Tibial nerve (tissue), 4 donors: ENCODE measurements at regions not wholly inside any gene's neighbourhood (a gene's known extent, or its start where the extent isn't known, plus 50 kb on each side); places are given as distances from the start of the nearest gene placed in this dataset.
"Not testable (repeated sequence)": the region's sequence is repeated elsewhere in the genome, so short reads cannot be mapped to it uniquely, and the experiment has no call there.

Experiments used
- EP300 ChIP-seq, 2 donors: sonication (generic); formaldehyde crosslinking; IDR thresholded peaks; one replicate each; pipeline ENCODE4 v1.6.1; 2017; ENCODE audit warnings: antibody characterized with exemption in 2 of 2, mild to moderate bottlenecking in 1 of 2
- POLR2A ChIP-seq, 2 donors: fragments of 450-650 bp; IDR thresholded peaks; one replicate each; pipeline ENCODE4 v1.6.1; 2017; ENCODE audit warnings: antibody characterized with exemption in 2 of 2, mild to moderate bottlenecking in 2 of 2, moderate library complexity in 2 of 2
- TF ChIP-seq, protein P1 (sequence below), 5 experiments: fragments of 200-600 bp in 3 of 5; fragments of 450-650 bp in 2 of 5; sonication (generic) in 3 of 5; IDR thresholded peaks; one replicate each; pipeline ENCODE4 v1.5.1; 2016 to 2019; ENCODE audit warnings: antibody characterized with exemption in 5 of 5, mild to moderate bottlenecking in 3 of 5, moderate library complexity in 2 of 5

DNA sequence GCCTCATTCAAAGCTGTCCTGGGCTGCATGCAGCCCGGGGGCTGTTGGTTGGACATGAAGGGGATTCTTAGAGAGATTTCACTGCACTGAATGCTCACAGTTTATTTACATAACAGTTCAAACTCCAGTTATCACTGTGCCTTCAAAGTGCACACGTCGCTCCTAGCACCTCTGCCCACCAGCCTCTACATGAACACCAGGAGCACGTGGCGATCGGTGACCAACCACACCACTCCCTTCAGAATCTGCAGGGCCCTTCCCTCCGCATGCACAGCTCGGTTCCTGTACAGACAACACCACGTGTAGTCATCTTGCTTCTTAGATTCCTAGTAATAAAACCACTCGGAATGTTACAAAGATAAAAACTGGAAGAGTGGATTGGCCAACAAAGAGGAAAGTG, 72.9 kb upstream of the GOLGA6L6 start:
- not testable (repeated sequence) for TF ChIP-seq EP300, POLR2A (IDR thresholded peaks at IDR 0.05)
- TF ChIP-seq, protein P1, sequence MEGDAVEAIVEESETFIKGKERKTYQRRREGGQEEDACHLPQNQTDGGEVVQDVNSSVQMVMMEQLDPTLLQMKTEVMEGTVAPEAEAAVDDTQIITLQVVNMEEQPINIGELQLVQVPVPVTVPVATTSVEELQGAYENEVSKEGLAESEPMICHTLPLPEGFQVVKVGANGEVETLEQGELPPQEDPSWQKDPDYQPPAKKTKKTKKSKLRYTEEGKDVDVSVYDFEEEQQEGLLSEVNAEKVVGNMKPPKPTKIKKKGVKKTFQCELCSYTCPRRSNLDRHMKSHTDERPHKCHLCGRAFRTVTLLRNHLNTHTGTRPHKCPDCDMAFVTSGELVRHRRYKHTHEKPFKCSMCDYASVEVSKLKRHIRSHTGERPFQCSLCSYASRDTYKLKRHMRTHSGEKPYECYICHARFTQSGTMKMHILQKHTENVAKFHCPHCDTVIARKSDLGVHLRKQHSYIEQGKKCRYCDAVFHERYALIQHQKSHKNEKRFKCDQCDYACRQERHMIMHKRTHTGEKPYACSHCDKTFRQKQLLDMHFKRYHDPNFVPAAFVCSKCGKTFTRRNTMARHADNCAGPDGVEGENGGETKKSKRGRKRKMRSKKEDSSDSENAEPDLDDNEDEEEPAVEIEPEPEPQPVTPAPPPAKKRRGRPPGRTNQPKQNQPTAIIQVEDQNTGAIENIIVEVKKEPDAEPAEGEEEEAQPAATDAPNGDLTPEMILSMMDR (IDR thresholded peaks at IDR 0.05), result not testable (repeated sequence)
